Activated CD4-positive, alpha-beta T cell treated with anti-CD3 and anti-CD28 coated beads, Interleukin-2, amount 10 ng/mL, durations not matched to agents 7 days and 5 days (primary cell): ENCODE measurements at regions not wholly inside any gene's neighbourhood (a gene's known extent, or its start where the extent isn't known, plus 50 kb on each side); places are given as distances from the start of the nearest gene placed in this dataset.

ENCODE experiments used
- CTCF ChIA-PET: fragments of 350-600 bp; sonication (Branson Sonifier 250); formaldehyde crosslinking; loops from one replicate; lab custom pipeline; 2021; ENCODE audit warnings: antibody characterized with exemption; lab: Charles Lee
- POLR2A ChIA-PET: fragments of 350-600 bp; sonication (Branson Sonifier 250); formaldehyde crosslinking; loops from one replicate; lab custom pipeline; 2021; ENCODE audit warnings: antibody characterized with exemption; lab: Charles Lee
- DNase-seq: peaks from one replicate; pipeline ENCODE4 v3.0.0-alpha.2; 2020
- H3K27ac Mint-ChIP-seq: one replicate; pipeline ENCODE4 v1.8.0; 2021; ENCODE audit warnings: mild to moderate bottlenecking, moderate library complexity, mixed read lengths
- H3K27me3 Mint-ChIP-seq: one replicate; pipeline ENCODE4 v1.8.0; 2021; ENCODE audit warnings: mixed read lengths
- H3K36me3 Mint-ChIP-seq: one replicate; pipeline ENCODE4 v1.8.0; 2021; ENCODE audit warnings: low read depth, mixed read lengths
- H3K4me1 Mint-ChIP-seq: one replicate; pipeline ENCODE4 v1.8.0; 2021; ENCODE audit warnings: mixed read lengths
- H3K4me3 Mint-ChIP-seq: one replicate; pipeline ENCODE4 v1.8.0; 2021; ENCODE audit warnings: mild to moderate bottlenecking, moderate library complexity, mixed read lengths
- H3K9me3 Mint-ChIP-seq: one replicate; pipeline ENCODE4 v1.8.0; 2021; ENCODE audit warnings: mixed read lengths

GRCh38 chr17:79669861-79670260, 59.0 kb upstream of the RBFOX3 start:
- Mint-ChIP-seq H3K4me3 (no peak overlapping the region), H3K9me3 (peaks cover 13% of the 10 kb centered on the region), H3K27me3 (peaks cover 4% of the 10 kb centered on the region), H3K27ac (no peak overlapping the region), H3K36me3 (no peaks in the 10 kb centered on the region), H3K4me1 (no peaks in the 10 kb centered on the region)
- ChIA-PET CTCF (no interaction called here), POLR2A (no interaction called here)
- no peak for DNase-seq

GRCh38 chr17:79668344-79669250, 57.7 kb upstream of the RBFOX3 start:
- POLR2A ChIA-PET: no interaction called here
- H3K4me3 Mint-ChIP-seq: no peak overlapping the region
- no peaks in the 10 kb centered on the region for H3K4me1 Mint-ChIP-seq
- DNase-seq: no peak
- CTCF ChIA-PET: interaction anchor here (1.5 kb wide), 1 partner anchor 10 kb away, joined by 3 read pairs; no protein-coding TSS in a partner anchor
- no peak overlapping the region for H3K27ac Mint-ChIP-seq
- no peaks in the 10 kb centered on the region for H3K36me3 Mint-ChIP-seq
- H3K9me3 Mint-ChIP-seq: peaks cover 10% of the 10 kb centered on the region
- peaks cover 11% of the 10 kb centered on the region for H3K27me3 Mint-ChIP-seq

- H3K27ac Mint-ChIP-seq: no peak overlapping the region
- H3K9me3 Mint-ChIP-seq: peaks cover 5% of the 10 kb centered on the region
- ChIA-PET POLR2A (no interaction called here), CTCF (interaction anchor here (1.5 kb wide), 1 partner anchor 9 kb away, joined by 3 read pairs; no protein-coding TSS in a partner anchor)
- no peaks in the 10 kb centered on the region for H3K36me3 Mint-ChIP-seq
- peaks cover 15% of the 10 kb centered on the region for H3K27me3 Mint-ChIP-seq
- no peak overlapping the region for H3K4me3 Mint-ChIP-seq
- no peak for DNase-seq
- H3K4me1 Mint-ChIP-seq: no peaks in the 10 kb centered on the region
These were observed 56.9 kb upstream of the RBFOX3 start for GRCh38 chr17:79667746-79668145.

GRCh38 chr17:79667121-79667715, 56.4 kb upstream of the RBFOX3 start:
- Mint-ChIP-seq H3K36me3 (no peaks in the 10 kb centered on the region), H3K9me3 (peaks cover 4% of the 10 kb centered on the region), H3K27ac (no peak overlapping the region), H3K4me3 (no peak overlapping the region), H3K4me1 (no peaks in the 10 kb centered on the region), H3K27me3 (peaks cover 15% of the 10 kb centered on the region)
- ChIA-PET CTCF (no interaction called here), POLR2A (no interaction called here)
- DNase-seq: no peak

GRCh38 chr17:79666111-79666510, 55.3 kb upstream of the RBFOX3 start:
- Mint-ChIP-seq H3K4me1 (no peaks in the 10 kb centered on the region), H3K36me3 (no peaks in the 10 kb centered on the region), H3K4me3 (no peak overlapping the region), H3K9me3 (peaks cover 2% of the 10 kb centered on the region), H3K27ac (no peak overlapping the region), H3K27me3 (peaks cover 17% of the 10 kb centered on the region)
- DNase-seq: no peak
- ChIA-PET POLR2A (no interaction called here), CTCF (interaction anchor here (0.6 kb wide), 1 partner anchor 233 kb away, joined by 5 read pairs; no protein-coding TSS in a partner anchor)

- Mint-ChIP-seq H3K4me1 (no peaks in the 10 kb centered on the region), H3K27ac (no peak overlapping the region), H3K4me3 (no peak overlapping the region), H3K9me3 (peaks cover 2% of the 10 kb centered on the region), H3K27me3 (peaks cover 24% of the 10 kb centered on the region), H3K36me3 (no peaks in the 10 kb centered on the region)
- DNase-seq: no peak
- POLR2A ChIA-PET: no interaction called here
- CTCF ChIA-PET: no interaction called here
These were observed 54.3 kb upstream of the RBFOX3 start for GRCh38 chr17:79664930-79665737.

- CTCF ChIA-PET: interaction anchor here (1.0 kb wide), 1 partner anchor 49 kb away, joined by 3 read pairs; no protein-coding TSS in a partner anchor
- H3K4me3 Mint-ChIP-seq: no peak overlapping the region
- H3K4me1 Mint-ChIP-seq: no peaks in the 10 kb centered on the region
- H3K27me3 Mint-ChIP-seq: peaks cover 35% of the 10 kb centered on the region
- H3K27ac Mint-ChIP-seq: no peak overlapping the region
- DNase-seq: no peak
- POLR2A ChIA-PET: no interaction called here
- no peaks in the 10 kb centered on the region for H3K36me3 Mint-ChIP-seq
- H3K9me3 Mint-ChIP-seq: peaks cover 2% of the 10 kb centered on the region
These were observed 50.6 kb upstream of the RBFOX3 start for GRCh38 chr17:79661292-79662041.
